Activated CD8-positive, alpha-beta T cell treated with anti-CD3 and anti-CD28 coated beads, Interleukin-2, amount 10 ng/mL, durations not matched to agents 7 days and 5 days (primary cell): ENCODE measurements at regions not wholly inside any gene's neighbourhood (a gene's known extent, or its start where the extent isn't known, plus 50 kb on each side); places are given as distances from the start of the nearest gene placed in this dataset.

Experiments
- ATAC-seq: fragments of 150-1000 bp; cut with Tn5 transposase; one replicate; pipeline ENCODE4 v1.10.0; 2021; ENCODE audit warnings: moderate library complexity
- CTCF ChIA-PET: fragments of 350-600 bp; sonication (Branson Sonifier 250); formaldehyde crosslinking; loops from one replicate; lab custom pipeline; 2021; ENCODE audit warnings: antibody characterized with exemption; lab: Charles Lee
- POLR2A ChIA-PET: fragments of 350-600 bp; sonication (Branson Sonifier 250); formaldehyde crosslinking; loops from one replicate; lab custom pipeline; 2021; ENCODE audit warnings: antibody characterized with exemption; lab: Charles Lee
- DNase-seq: peaks from one replicate; pipeline ENCODE4 v3.0.0-alpha.2; 2020
- H3K27ac Mint-ChIP-seq: one replicate; pipeline ENCODE4 v1.8.0; 2021; ENCODE audit warnings: mild to moderate bottlenecking, mixed read lengths
- H3K27me3 Mint-ChIP-seq: one replicate; pipeline ENCODE4 v1.8.0; 2021; ENCODE audit warnings: low read depth, mixed read lengths
- H3K36me3 Mint-ChIP-seq: one replicate; pipeline ENCODE4 v1.8.0; 2021; ENCODE audit warnings: low read depth, mixed read lengths
- H3K4me1 Mint-ChIP-seq: one replicate; pipeline ENCODE4 v1.8.0; 2021; ENCODE audit warnings: low read depth, mixed read lengths
- H3K4me3 Mint-ChIP-seq: one replicate; pipeline ENCODE4 v1.8.0; 2021; ENCODE audit warnings: mild to moderate bottlenecking, mixed read lengths
- H3K9me3 Mint-ChIP-seq: one replicate; pipeline ENCODE4 v1.8.0; 2022; ENCODE audit warnings: mixed read lengths; ENCODE audit not compliant: insufficient read depth

DNA sequence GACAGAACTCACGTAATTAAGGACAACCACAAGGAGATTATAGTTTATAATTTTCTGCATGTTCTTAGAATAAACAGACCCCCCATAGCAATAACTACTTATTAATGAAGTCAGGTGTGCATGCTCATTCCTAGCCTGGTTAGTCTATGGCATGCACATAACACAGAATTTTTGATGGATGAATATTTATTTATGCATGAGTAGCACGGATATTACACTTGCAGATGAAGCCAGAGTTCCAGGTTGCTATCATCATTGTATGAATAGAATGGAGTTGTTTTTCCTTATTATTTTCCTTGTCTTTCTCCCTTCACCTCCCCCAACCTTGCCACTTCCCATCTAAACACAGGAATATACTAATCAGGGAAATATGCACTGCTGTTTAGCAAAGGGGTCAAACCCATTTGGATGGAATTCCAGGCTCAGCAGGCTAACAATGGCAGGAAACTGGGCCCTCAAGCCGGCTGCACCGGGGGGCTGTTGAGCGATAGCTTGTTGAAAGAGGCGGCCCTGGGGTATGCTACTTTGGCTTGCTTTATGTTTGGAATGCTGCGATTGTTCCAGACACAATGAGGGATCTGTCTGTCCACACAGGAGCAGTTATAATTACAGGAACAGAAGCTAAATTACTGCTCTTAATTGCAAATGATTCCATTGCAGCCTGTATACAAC lies 112.6 kb downstream of the TMEM170B start:
- Mint-ChIP-seq H3K27me3 (peaks cover 10% of the 10 kb centered on the region), H3K4me3 (no peak overlapping the region), H3K9me3 (no peaks in the 10 kb centered on the region), H3K36me3 (no peaks in the 10 kb centered on the region), H3K4me1 (peaks cover 17% of the 10 kb centered on the region), H3K27ac (no peak overlapping the region)
- ATAC-seq (no peak), DNase-seq (no peak)
- POLR2A ChIA-PET, result no interaction called here
- CTCF ChIA-PET, result no interaction called here

DNA sequence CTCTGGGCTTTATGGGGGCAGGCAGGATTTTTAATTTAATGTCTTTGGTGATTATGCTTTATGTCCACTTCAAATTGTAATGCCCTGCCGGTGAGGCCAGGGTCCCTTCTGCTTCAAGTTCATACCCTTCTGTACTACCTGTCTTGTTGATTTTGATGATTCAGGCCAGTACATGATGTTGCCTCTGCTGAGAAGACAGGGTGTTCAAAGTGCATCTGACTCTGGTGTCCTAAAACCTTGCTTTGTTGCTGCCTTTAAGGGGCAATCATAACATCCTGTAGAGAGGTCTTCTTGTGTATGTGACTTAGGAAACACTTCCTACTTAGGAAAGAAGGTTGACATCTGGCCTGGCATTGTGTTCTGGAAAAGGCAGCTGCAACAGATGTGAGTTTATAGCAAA lies 113.2 kb downstream of the TMEM170B start:
- Mint-ChIP-seq H3K9me3 (no peaks in the 10 kb centered on the region), H3K36me3 (no peaks in the 10 kb centered on the region), H3K27ac (no peak overlapping the region), H3K27me3 (peaks cover 10% of the 10 kb centered on the region), H3K4me1 (peaks cover 19% of the 10 kb centered on the region), H3K4me3 (no peak overlapping the region)
- ChIA-PET POLR2A (no interaction called here), CTCF (no interaction called here)
- ATAC-seq (no peak), DNase-seq (no peak)

DNA sequence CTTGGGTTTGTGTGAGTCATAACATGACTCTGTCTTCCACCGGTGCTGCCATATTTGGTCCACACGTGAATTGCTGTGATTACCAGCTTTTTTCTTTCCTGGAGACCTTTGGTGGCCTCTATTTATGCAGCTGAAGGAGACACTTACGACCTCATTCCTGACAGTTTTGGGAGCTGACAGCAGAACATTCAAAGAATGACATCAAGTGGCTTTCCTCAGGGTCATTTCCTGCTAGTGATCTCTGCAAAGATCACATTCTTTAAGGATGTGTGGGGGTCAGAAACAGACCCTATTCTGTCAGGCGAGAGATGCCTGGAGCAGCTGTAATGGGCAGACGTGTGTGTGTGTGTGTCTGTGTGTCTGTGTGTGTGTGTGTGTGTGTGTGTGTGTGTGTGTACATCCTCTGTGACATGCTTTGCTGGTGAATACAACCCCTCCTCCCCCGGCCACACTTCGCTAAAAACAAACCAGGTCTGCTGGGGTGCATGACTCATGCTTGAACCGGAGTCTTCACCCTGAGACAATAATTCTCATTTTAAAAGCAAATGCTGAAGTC lies 115.6 kb downstream of the TMEM170B start:
- Mint-ChIP-seq H3K4me1 (peaks cover 20% of the 10 kb centered on the region), H3K9me3 (no peaks in the 10 kb centered on the region), H3K4me3 (no peak overlapping the region), H3K27me3 (peaks cover 10% of the 10 kb centered on the region), H3K27ac (no peak overlapping the region), H3K36me3 (no peaks in the 10 kb centered on the region)
- peak; percentile 67 for DNase-seq
- ChIA-PET POLR2A (no interaction called here), CTCF (interaction anchor here (1.0 to 4.7 kb wide), 5 partner anchors 77 to 956 kb away, joined by 3 to 42 read pairs (median 11); partner anchors contain the start of gene EDN1)
- ATAC-seq, result peak; percentile 74

DNA sequence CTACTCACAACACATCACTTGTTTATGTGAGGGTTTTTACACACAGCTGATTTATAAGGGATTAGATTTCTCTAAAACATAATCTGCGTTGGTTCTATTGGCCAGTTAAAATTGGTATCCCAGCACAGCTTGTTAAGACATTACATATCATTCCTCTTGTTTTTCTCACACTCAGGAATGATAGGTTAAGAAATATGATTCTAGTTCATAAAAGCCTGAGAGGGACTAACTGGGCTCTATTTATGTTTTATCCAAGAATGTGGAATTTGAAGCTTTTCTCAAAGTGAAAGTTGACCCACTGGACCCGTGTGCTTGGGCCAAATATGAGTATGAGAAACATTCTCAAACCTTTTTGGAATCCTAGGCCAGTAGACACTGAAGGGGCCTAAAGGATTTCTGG lies 117.3 kb downstream of the TMEM170B start:
- Mint-ChIP-seq H3K4me1 (peaks cover 20% of the 10 kb centered on the region), H3K36me3 (no peaks in the 10 kb centered on the region), H3K27ac (no peak overlapping the region), H3K27me3 (peaks cover 8% of the 10 kb centered on the region), H3K4me3 (no peak overlapping the region), H3K9me3 (no peaks in the 10 kb centered on the region)
- ATAC-seq (no peak), DNase-seq (no peak)
- CTCF ChIA-PET, result interaction anchor here (0.7 to 4.7 kb wide), 24 partner anchors 10 to 1239 kb away, joined by 3 to 42 read pairs (median 4); partner anchors contain the start of gene EDN1
- POLR2A ChIA-PET, result no interaction called here

DNA sequence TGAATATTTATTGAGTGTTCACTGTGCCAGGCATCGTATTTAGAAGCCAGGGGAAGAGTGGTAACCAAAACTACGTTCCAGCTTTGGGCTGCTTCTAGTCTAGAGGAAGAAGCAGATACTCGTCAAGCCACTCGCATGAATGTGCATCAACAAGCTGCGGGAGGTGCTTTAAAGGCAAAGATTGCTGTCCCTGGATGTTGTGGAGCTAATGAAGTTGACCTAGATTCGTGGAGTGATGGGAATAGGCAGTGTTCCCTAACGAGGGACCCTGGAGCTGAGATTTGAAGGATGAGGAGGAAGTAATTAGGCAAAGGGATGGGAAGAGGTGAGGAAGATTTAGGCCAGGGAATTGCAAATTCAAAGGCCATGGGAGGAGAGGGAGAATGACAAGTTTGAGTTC lies 118.9 kb downstream of the TMEM170B start:
- no peaks in the 10 kb centered on the region for H3K36me3 Mint-ChIP-seq
- ATAC-seq (no peak), DNase-seq (no peak)
- CTCF ChIA-PET, result interaction anchor here (0.7 to 4.7 kb wide), 27 partner anchors 10 to 951 kb away, joined by 3 to 42 read pairs (median 4); partner anchors contain the start of gene EDN1
- no peak overlapping the region for H3K27ac Mint-ChIP-seq
- H3K27me3 Mint-ChIP-seq, result peaks cover 8% of the 10 kb centered on the region
- H3K4me3 Mint-ChIP-seq, result no peak overlapping the region
- H3K4me1 Mint-ChIP-seq, result peaks cover 20% of the 10 kb centered on the region
- POLR2A ChIA-PET, result interaction anchor here (1.3 kb wide), 1 partner anchor 634 kb away, joined by 4 read pairs; the partner anchor contains the start of gene EDN1
- no peaks in the 10 kb centered on the region for H3K9me3 Mint-ChIP-seq

DNA sequence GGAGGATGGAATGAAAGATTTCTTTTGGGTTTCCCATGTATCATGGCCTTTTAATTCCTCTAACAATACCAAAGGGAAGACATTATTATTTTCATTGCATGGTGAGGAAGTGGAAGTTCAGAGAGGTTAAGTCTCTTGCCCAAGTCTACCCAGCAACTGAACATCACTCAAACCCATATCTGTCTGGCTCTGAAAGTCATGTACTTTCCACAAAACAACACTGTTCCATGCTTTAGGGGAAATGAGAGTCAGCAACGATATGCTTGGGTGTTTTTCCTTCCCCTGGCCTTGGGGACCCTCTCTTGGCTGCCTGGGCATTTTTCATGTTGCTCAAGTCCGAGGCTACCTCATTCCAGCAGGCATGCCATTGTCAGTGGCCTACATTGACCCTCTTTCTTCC lies 118.8 kb downstream of the ADTRP start:
- no peak overlapping the region for H3K4me3 Mint-ChIP-seq
- no peak overlapping the region for H3K27ac Mint-ChIP-seq
- ATAC-seq, result no peak
- ChIA-PET CTCF (no interaction called here), POLR2A (no interaction called here)
- peaks cover 4% of the 10 kb centered on the region for H3K27me3 Mint-ChIP-seq
- H3K36me3 Mint-ChIP-seq, result no peaks in the 10 kb centered on the region
- DNase-seq, result no peak
- no peaks in the 10 kb centered on the region for H3K9me3 Mint-ChIP-seq
- peaks cover 4% of the 10 kb centered on the region for H3K4me1 Mint-ChIP-seq

DNA sequence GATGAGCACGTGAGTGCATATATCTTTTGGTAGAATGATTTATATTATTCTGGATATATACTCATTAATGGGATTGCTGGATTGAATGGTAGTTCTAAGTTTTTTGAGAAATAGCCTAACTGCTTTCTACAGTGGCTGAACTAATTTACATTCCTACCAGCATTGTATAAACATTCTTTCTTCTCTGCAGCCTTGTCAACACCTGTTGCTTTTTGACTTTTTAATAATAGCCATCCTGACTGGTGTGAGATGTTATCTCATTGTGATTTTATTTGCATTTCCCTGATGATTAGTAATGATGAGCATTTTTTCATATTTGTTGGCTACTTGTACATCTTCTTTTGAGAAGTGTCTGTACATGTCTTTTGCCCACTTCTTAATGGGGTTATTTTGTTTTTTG lies 116.3 kb downstream of the ADTRP start:
- POLR2A ChIA-PET, result no interaction called here
- Mint-ChIP-seq H3K27ac (no peak overlapping the region), H3K4me3 (no peak overlapping the region), H3K27me3 (no peaks in the 10 kb centered on the region), H3K36me3 (no peaks in the 10 kb centered on the region), H3K9me3 (no peaks in the 10 kb centered on the region), H3K4me1 (no peaks in the 10 kb centered on the region)
- DNase-seq (no peak), ATAC-seq (no peak)
- CTCF ChIA-PET, result no interaction called here

DNA sequence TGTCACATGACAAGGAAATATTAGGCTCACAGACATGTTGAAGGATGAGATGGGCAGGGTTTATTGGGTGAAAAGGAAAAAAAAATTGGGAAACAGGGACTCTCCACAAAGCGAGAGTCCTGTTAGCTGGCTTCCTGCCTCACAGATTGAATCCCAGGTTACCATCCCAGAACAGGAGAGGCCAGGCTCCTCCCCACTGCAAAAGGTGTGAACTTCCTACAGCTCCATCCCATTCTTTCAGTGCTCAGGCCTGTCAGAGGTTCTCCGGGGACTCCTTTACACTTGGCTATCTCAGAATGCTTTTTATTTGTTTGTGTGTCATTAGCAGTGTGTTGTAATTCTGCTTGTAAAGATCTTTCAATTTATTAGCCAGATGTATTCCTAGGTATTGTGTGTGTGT lies 115.1 kb downstream of the ADTRP start:
- Mint-ChIP-seq H3K36me3 (no peaks in the 10 kb centered on the region), H3K4me1 (no peaks in the 10 kb centered on the region), H3K9me3 (no peaks in the 10 kb centered on the region), H3K27ac (no peak overlapping the region), H3K4me3 (no peak overlapping the region), H3K27me3 (no peaks in the 10 kb centered on the region)
- no peak for DNase-seq
- no peak for ATAC-seq
- ChIA-PET POLR2A (no interaction called here), CTCF (no interaction called here)
